K562 (cell line): ENCODE measurements at regions not wholly inside any gene's neighbourhood (a gene's known extent, or its start where the extent isn't known, plus 50 kb on each side); places are given as distances from the start of the nearest gene placed in this dataset.

Experiments used
- ARID3A ChIP-seq: IDR thresholded peaks from 2 replicates; pipeline ENCODE4 v1.6.1; 2012; ENCODE audit warnings: low read depth, low read length, improper control_type of control experiment, borderline replicate concordance
- ATF1 ChIP-seq, 2 experiments: fragments of 450-650 bp in 1 of 2; IDR thresholded peaks; 2 replicates each; pipeline ENCODE4 v1.6.1; 2016; ENCODE audit warnings: missing compliant biosample characterization in 1 of 2, missing genetic modification characterization in 1 of 2
- FIP1L1 ChIP-seq: fragments of 200-400 bp; formaldehyde crosslinking; IDR thresholded peaks from 2 replicates; pipeline ENCODE4 v1.6.1; 2018; ENCODE audit warnings: mild to moderate bottlenecking, low read depth, low read length; ENCODE audit not compliant: poor library complexity, severe bottlenecking
- FOXJ3 ChIP-seq: sonication (generic); formaldehyde crosslinking; IDR thresholded peaks from 2 replicates; pipeline ENCODE4 v1.4.0; 2020; ENCODE audit warnings: mild to moderate bottlenecking, missing genetic modification reagents
- MGA ChIP-seq: fragments of 450-650 bp; IDR thresholded peaks from 2 replicates; pipeline ENCODE4 v1.6.1; 2016; ENCODE audit warnings: mild to moderate bottlenecking, moderate library complexity
- MYNN ChIP-seq, 2 experiments: sonication (generic); formaldehyde crosslinking in 1 of 2; IDR thresholded peaks; 2 replicates each; pipeline versions ENCODE4 v1.5.0 to v1.6.1; 2016 to 2020; ENCODE audit warnings: antibody characterized with exemption in 1 of 2, missing genetic modification reagents in 1 of 2
- SAFB ChIP-seq: fragments of 200-400 bp; formaldehyde crosslinking; IDR thresholded peaks from 2 replicates; pipeline ENCODE4 v1.6.1; 2017; ENCODE audit warnings: low read depth, low read length, borderline replicate concordance
- SMARCC2 ChIP-seq: fragments of 450-650 bp; IDR thresholded peaks from 2 replicates; pipeline ENCODE4 v1.6.1; 2017; ENCODE audit warnings: antibody characterized with exemption, moderate library complexity, mild to moderate bottlenecking, low read depth
- ZBED1 ChIP-seq: IDR thresholded peaks from 2 replicates; pipeline ENCODE4 v1.6.1; 2014
- ZNF277 ChIP-seq: fragments of 250-450 bp; sonication (Bioruptor Pico); IDR thresholded peaks from 2 replicates; pipeline ENCODE4 v1.8.0; 2022; ENCODE audit warnings: inconsistent platforms, mild to moderate bottlenecking, moderate library complexity, borderline replicate concordance
- ZNF584 ChIP-seq: fragments of 200-800 bp; sonication (Bioruptor generic); IDR thresholded peaks from 2 replicates; pipeline ENCODE4 v1.6.1; 2016; ENCODE audit warnings: low read depth, mild to moderate bottlenecking, missing genetic modification characterization, missing compliant biosample characterization

- TF ChIP-seq ZNF277 (CRISPR knock-in tag) (no peak), FOXJ3 (CRISPR knock-in tag) (no peak), ZNF584 (peak; percentile 53), ATF1 (CRISPR knock-in tag; IDR thresholded peaks at IDR 0.05) (no peak), ATF1 (tag; IDR thresholded peaks at IDR 0.05) (0 out of 2 replicates have a peak, but pooled peaks have one; percentile 17), SAFB (no peak), ARID3A (no peak), MGA (0 out of 2 replicates have a peak, but pooled peaks have one; percentile 26), MYNN (IDR thresholded peaks at IDR 0.05) (no peak), MYNN (CRISPR knock-in tag; IDR thresholded peaks at IDR 0.05) (no peak), FIP1L1 (no peak), SMARCC2 (peak; percentile 44; the same call in 1 of the 2 replicates), ZBED1 (no peak)
Measured at GRCh38 chr4:153143527-153144348, 60.5 kb upstream of the TRIM2 start (continued).
